ENCODE measurements at regions not wholly inside any gene's neighbourhood (a gene's known extent, or its start where the extent isn't known, plus 50 kb on each side); places are given as distances from the start of the nearest gene placed in this dataset.

- TF ChIP-seq, protein P1, sequence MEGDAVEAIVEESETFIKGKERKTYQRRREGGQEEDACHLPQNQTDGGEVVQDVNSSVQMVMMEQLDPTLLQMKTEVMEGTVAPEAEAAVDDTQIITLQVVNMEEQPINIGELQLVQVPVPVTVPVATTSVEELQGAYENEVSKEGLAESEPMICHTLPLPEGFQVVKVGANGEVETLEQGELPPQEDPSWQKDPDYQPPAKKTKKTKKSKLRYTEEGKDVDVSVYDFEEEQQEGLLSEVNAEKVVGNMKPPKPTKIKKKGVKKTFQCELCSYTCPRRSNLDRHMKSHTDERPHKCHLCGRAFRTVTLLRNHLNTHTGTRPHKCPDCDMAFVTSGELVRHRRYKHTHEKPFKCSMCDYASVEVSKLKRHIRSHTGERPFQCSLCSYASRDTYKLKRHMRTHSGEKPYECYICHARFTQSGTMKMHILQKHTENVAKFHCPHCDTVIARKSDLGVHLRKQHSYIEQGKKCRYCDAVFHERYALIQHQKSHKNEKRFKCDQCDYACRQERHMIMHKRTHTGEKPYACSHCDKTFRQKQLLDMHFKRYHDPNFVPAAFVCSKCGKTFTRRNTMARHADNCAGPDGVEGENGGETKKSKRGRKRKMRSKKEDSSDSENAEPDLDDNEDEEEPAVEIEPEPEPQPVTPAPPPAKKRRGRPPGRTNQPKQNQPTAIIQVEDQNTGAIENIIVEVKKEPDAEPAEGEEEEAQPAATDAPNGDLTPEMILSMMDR (IDR thresholded peaks at IDR 0.05 in 4 of 5, conservative IDR thresholded peaks at IDR 0.05 in 1 of 5) = no peak
- TF ChIP-seq POLR2A (IDR thresholded peaks at IDR 0.05) = no peak
These were observed 830.4 kb upstream of the GRAMD2B start for GRCh38 chr5:125592856-125593255.

Data from gastrocnemius medialis (tissue), 4 donors.